ENCODE measurements at regions not wholly inside any gene's neighbourhood (a gene's known extent, or its start where the extent isn't known, plus 50 kb on each side); places are given as distances from the start of the nearest gene placed in this dataset.

DNA sequence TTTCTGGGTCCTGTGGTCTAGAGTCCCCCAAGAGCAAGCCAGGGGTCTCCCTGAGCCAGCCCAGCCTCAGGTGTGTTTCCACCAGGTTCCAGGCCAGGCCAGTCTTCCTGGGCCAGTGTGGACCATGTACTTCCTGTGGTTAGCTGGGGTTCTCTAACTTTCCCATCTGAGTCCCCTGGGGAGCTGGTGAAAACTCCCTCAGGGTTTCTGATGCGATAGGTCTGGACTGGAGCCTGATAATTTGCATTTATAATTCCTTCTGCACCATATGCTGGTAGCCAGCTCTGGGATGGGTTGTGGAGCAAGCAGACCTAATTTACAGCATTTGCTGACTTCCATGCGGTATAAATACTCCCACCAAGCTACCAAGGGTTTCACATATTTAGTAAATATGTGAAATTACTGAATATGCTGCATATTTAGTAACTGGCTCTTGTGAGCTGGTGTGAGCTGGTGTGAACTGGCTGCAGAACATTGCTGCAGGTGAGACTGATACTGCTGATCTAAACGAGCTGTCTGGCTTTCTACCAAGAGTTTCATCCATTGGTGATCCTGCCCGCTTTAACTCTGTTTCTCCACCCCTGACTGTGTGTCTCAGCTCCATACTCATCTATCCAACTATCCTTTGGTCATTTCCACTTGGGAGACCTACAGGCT, 62.6 kb downstream of the RIN2 start (continued):
- TF ChIP-seq ZSCAN29 (CRISPR knock-in tag; conservative IDR thresholded peaks at IDR 0.05), result no peak
- TF ChIP-seq HNRNPUL1 (IDR thresholded peaks at IDR 0.05; ENCODE audit: low read depth, low read length), result no peak
- TF ChIP-seq ATM (IDR thresholded peaks at IDR 0.05; ENCODE audit: borderline replicate concordance), result no peak
- no peak for TF ChIP-seq ZNF557 (CRISPR knock-in tag; IDR thresholded peaks at IDR 0.05)
- TF ChIP-seq ATAD3A (CRISPR knock-in tag; IDR thresholded peaks at IDR 0.05), result no peak

DNA sequence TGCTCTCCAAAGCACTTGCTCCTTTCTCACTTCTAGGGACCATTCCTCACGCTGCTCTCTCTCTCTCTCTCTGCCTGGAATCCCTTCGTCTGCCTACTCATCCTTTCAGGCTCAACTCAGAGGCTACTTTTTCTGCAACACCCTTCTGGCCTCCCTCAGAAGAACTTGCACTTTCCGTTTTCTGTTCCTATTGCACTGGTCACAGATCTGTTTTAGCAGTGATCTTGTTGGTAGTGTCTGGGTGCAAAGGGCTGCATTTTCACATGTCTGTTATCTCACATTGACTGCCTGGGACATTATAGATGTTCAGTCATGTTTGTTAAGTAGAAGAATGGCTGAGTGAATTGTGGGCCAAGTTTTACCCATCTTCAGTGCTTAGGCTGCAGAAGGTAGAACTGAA, 63.5 kb downstream of the RIN2 start:
- H3K9ac ChIP-seq (ENCODE audit: insufficient read depth, low read depth, low read length), result no peak overlapping the region
- no peak for TF ChIP-seq TRIM24 (CRISPR knock-in tag; IDR thresholded peaks at IDR 0.05)
- TF ChIP-seq, protein P1, sequence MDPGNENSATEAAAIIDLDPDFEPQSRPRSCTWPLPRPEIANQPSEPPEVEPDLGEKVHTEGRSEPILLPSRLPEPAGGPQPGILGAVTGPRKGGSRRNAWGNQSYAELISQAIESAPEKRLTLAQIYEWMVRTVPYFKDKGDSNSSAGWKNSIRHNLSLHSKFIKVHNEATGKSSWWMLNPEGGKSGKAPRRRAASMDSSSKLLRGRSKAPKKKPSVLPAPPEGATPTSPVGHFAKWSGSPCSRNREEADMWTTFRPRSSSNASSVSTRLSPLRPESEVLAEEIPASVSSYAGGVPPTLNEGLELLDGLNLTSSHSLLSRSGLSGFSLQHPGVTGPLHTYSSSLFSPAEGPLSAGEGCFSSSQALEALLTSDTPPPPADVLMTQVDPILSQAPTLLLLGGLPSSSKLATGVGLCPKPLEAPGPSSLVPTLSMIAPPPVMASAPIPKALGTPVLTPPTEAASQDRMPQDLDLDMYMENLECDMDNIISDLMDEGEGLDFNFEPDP (CRISPR knock-in tag; conservative IDR thresholded peaks at IDR 0.05), result 0 out of 2 replicates have a peak, but pooled peaks have one; percentile 18
- no peak for ATAC-seq
- DNase-seq (ENCODE audit: low spot score), result no peak
- BruUV-seq (replicated peaks), result no TSS peak
- H3K36me3 ChIP-seq (replicated peaks in 1 of 2; ENCODE audit: control insufficient read depth in 1 of 2, insufficient read depth in 2 of 2, low read length in 2 of 2), result no peaks in the 10 kb centered on the region
- 19% methylated on average over 3 of the region's 3 CpGs for whole genome bisulfite sequencing (ENCODE audit: low lambda C conversion rate)
- no peak overlapping the region for H3K4me2 ChIP-seq (ENCODE audit: low read depth, low read length)
- no peaks in the 10 kb centered on the region for H3K79me2 ChIP-seq (ENCODE audit: insufficient read depth, low read length)
- H3K4me1 ChIP-seq (ENCODE audit: insufficient read depth, low read length), result peaks cover 14% of the 10 kb centered on the region
- H4K20me1 ChIP-seq (ENCODE audit: insufficient read depth, low read length), result no peaks in the 10 kb centered on the region
- H3K9me3 ChIP-seq (ENCODE audit: low read length), result peaks cover 4% of the 10 kb centered on the region; the same call in 1 of the 2 replicates
- CTCF ChIA-PET (ENCODE audit: low intra/inter-chr PET ratio, low total read pairs), result no interaction called here
- intact Hi-C loops (cut with micrococcal nuclease; ENCODE audit: unreplicated experiment) (no loop called here), in situ Hi-C loops (cut with HindIII; ENCODE audit: extremely low pct_ligation_motif_present, low pct_unique_long_range_greater_than_20kb) (no loop called here)
- FAIRE-seq, result no peak
- POLR2A ChIA-PET, result no interaction called here
- no peak overlapping the region for H2AFZ ChIP-seq (ENCODE audit: low read length)
- no peak overlapping the region for H3K27ac ChIP-seq (ENCODE audit: extremely low read length, insufficient read depth, low read length)
- H3K4me3 ChIP-seq (replicated peaks in 1 of 3; ENCODE audit: insufficient read depth in 1 of 3, low read depth in 2 of 3, low read length in 3 of 3), result no peak overlapping the region
- no peaks in the 10 kb centered on the region for H3K27me3 ChIP-seq (ENCODE audit: control insufficient read depth in 1 of 2, insufficient read depth in 2 of 2, low read length in 2 of 2)

All from HepG2 (cell line).